Breast epithelium (tissue), 4 donors: ENCODE measurements at regions not wholly inside any gene's neighbourhood (a gene's known extent, or its start where the extent isn't known, plus 50 kb on each side); places are given as distances from the start of the nearest gene placed in this dataset.

Experiments used
- DNase-seq, 2 donors: peaks; one replicate each; pipeline ENCODE4 v3.0.0-alpha.2; 2019; ENCODE audit warnings: low spot score in 2 of 2
- H3K27ac ChIP-seq, 2 donors: fragments of 200-600 bp; sonication (generic) in 1 of 2; one replicate each; pipeline ENCODE4 v1.5.1; 2016 to 2019; ENCODE audit warnings: mild to moderate bottlenecking in 1 of 2
- H3K27me3 ChIP-seq, 2 donors: fragments of 200-600 bp; sonication (generic) in 1 of 2; one replicate each; pipeline versions ENCODE4 v1.5.1 to v1.6.0; 2017 to 2019; ENCODE audit warnings: control low read depth in 1 of 2, mild to moderate bottlenecking in 1 of 2
- H3K36me3 ChIP-seq: fragments of 200-600 bp; one replicate; pipeline ENCODE4 v1.5.1; 2019
- H3K4me1 ChIP-seq, 2 donors: fragments of 200-600 bp; sonication (generic); one replicate each; pipeline ENCODE4 v1.5.1; 2016 to 2019; ENCODE audit warnings: control low read depth in 1 of 2
- H3K4me3 ChIP-seq, 3 donors: fragments of 200-600 bp; sonication (generic); 1 replicate in 2 of 3; 2 replicates in 1 of 3; pipeline ENCODE4 v1.5.1; 2016 to 2019; ENCODE audit warnings: mild to moderate bottlenecking in 3 of 3, moderate library complexity in 2 of 3
- H3K9me3 ChIP-seq, 2 donors: fragments of 200-600 bp; sonication (generic) in 1 of 2; one replicate each; pipeline ENCODE4 v1.5.1; 2016 to 2019; ENCODE audit warnings: control low read depth in 1 of 2
- POLR2A ChIP-seq: fragments of 450-650 bp; IDR thresholded peaks from one replicate; pipeline ENCODE4 v1.6.1; 2016; ENCODE audit warnings: antibody characterized with exemption, mild to moderate bottlenecking, moderate library complexity
- POLR2AphosphoS5 ChIP-seq, 3 donors: sonication (generic); formaldehyde crosslinking; IDR thresholded peaks; one replicate each; pipeline ENCODE4 v1.6.1; 2017; ENCODE audit warnings: antibody characterized with exemption in 3 of 3
- intact Hi-C: fragments of 100-400 bp; cut with DNase I; formaldehyde crosslinking; loops from one replicate; pipeline ENCODE4 v1.15.1; 2023; ENCODE audit warnings: low total_unique reads
- TF ChIP-seq, protein P1 (sequence below), 3 donors: fragments of 450-650 bp; IDR thresholded peaks; one replicate each; pipeline ENCODE4 v1.5.1; 2016 to 2017; ENCODE audit warnings: antibody characterized with exemption in 3 of 3, mild to moderate bottlenecking in 3 of 3, moderate library complexity in 3 of 3

GRCh38 chr10:9195385-9195784 is 1140.9 kb downstream of the GATA3 start:
- H3K4me1 ChIP-seq: no peaks in the 10 kb centered on the region
- TF ChIP-seq, protein P1, sequence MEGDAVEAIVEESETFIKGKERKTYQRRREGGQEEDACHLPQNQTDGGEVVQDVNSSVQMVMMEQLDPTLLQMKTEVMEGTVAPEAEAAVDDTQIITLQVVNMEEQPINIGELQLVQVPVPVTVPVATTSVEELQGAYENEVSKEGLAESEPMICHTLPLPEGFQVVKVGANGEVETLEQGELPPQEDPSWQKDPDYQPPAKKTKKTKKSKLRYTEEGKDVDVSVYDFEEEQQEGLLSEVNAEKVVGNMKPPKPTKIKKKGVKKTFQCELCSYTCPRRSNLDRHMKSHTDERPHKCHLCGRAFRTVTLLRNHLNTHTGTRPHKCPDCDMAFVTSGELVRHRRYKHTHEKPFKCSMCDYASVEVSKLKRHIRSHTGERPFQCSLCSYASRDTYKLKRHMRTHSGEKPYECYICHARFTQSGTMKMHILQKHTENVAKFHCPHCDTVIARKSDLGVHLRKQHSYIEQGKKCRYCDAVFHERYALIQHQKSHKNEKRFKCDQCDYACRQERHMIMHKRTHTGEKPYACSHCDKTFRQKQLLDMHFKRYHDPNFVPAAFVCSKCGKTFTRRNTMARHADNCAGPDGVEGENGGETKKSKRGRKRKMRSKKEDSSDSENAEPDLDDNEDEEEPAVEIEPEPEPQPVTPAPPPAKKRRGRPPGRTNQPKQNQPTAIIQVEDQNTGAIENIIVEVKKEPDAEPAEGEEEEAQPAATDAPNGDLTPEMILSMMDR (IDR thresholded peaks at IDR 0.05): no peak
- no peak for TF ChIP-seq POLR2AphosphoS5 (IDR thresholded peaks at IDR 0.05)
- H3K27me3 ChIP-seq: no peaks in the 10 kb centered on the region
- no peaks in the 10 kb centered on the region for H3K36me3 ChIP-seq
- intact Hi-C loops: no loop called here
- no peaks in the 10 kb centered on the region for H3K9me3 ChIP-seq
- no peak for DNase-seq
- H3K27ac ChIP-seq: no peak overlapping the region
- no peak overlapping the region for H3K4me3 ChIP-seq

- Histone ChIP-seq H3K36me3 (no peaks in the 10 kb centered on the region), H3K4me3 (no peak overlapping the region), H3K4me1 (no peaks in the 10 kb centered on the region), H3K27me3 (no peaks in the 10 kb centered on the region), H3K9me3 (no peaks in the 10 kb centered on the region), H3K27ac (no peak overlapping the region)
- TF ChIP-seq, protein P1 (IDR thresholded peaks at IDR 0.05): no peak
- TF ChIP-seq POLR2AphosphoS5 (IDR thresholded peaks at IDR 0.05) (no peak), POLR2A (no peak)
- DNase-seq: no peak
- intact Hi-C loops: no loop called here
Observed at GRCh38 chr10:9198611-9199010, 1144.1 kb downstream of the GATA3 start.

- Histone ChIP-seq H3K4me3 (no peak overlapping the region), H3K9me3 (no peaks in the 10 kb centered on the region), H3K4me1 (no peaks in the 10 kb centered on the region), H3K36me3 (no peaks in the 10 kb centered on the region), H3K27me3 (no peaks in the 10 kb centered on the region), H3K27ac (no peak overlapping the region)
- no peak for DNase-seq
- TF ChIP-seq, protein P1 (IDR thresholded peaks at IDR 0.05): no peak
- no peak for TF ChIP-seq POLR2AphosphoS5 (IDR thresholded peaks at IDR 0.05)
- no peak for TF ChIP-seq POLR2A
- intact Hi-C loops: loop anchor here (10.0 kb wide), 1 partner anchor 1321 kb away; no protein-coding TSS in a partner anchor
Observed at GRCh38 chr10:9205558-9205957, 1151.1 kb downstream of the GATA3 start.

- H3K4me1 ChIP-seq: no peaks in the 10 kb centered on the region
- DNase-seq: peak; percentile 52 to 80
- no peak overlapping the region for H3K4me3 ChIP-seq
- intact Hi-C loops: loop anchor here (10.0 kb wide), 1 partner anchor 1324 kb away; no protein-coding TSS in a partner anchor
- H3K27ac ChIP-seq: no peak overlapping the region
- H3K27me3 ChIP-seq: no peaks in the 10 kb centered on the region
- no peaks in the 10 kb centered on the region for H3K36me3 ChIP-seq
- no peak for TF ChIP-seq POLR2AphosphoS5 (IDR thresholded peaks at IDR 0.05)
- TF ChIP-seq, protein P1 (IDR thresholded peaks at IDR 0.05): peak; percentile 86 to 94 (median 87)
- no peaks in the 10 kb centered on the region for H3K9me3 ChIP-seq
Observed at GRCh38 chr10:9209105-9209798, 1154.8 kb downstream of the GATA3 start.

- H3K27me3 ChIP-seq: no peaks in the 10 kb centered on the region
- TF ChIP-seq POLR2AphosphoS5 (IDR thresholded peaks at IDR 0.05): no peak
- TF ChIP-seq POLR2A: no peak
- TF ChIP-seq, protein P1 (IDR thresholded peaks at IDR 0.05): no peak
- DNase-seq: no peak
- H3K4me1 ChIP-seq: no peaks in the 10 kb centered on the region
- intact Hi-C loops: no loop called here
- H3K4me3 ChIP-seq: no peak overlapping the region
- no peaks in the 10 kb centered on the region for H3K36me3 ChIP-seq
- no peak overlapping the region for H3K27ac ChIP-seq
- H3K9me3 ChIP-seq: no peaks in the 10 kb centered on the region
Observed at GRCh38 chr10:9211228-9211627, 1156.7 kb downstream of the GATA3 start.
